Suprapubic skin (tissue), 4 donors: ENCODE measurements at regions not wholly inside any gene's neighbourhood (a gene's known extent, or its start where the extent isn't known, plus 50 kb on each side); places are given as distances from the start of the nearest gene placed in this dataset.
"Not testable (repeated sequence)": the region's sequence is repeated elsewhere in the genome, so short reads cannot be mapped to it uniquely, and the experiment has no call there.

Source experiments
- DNase-seq, 2 donors: peaks; one replicate each; pipeline ENCODE4 v3.0.0-alpha.2; 2019; ENCODE audit warnings: low spot score in 2 of 2
- H3K27ac ChIP-seq: fragments of 200-600 bp; sonication (generic); one replicate; pipeline ENCODE4 v1.5.1; 2019
- H3K27me3 ChIP-seq: fragments of 200-600 bp; sonication (generic); one replicate; pipeline ENCODE4 v1.5.1; 2019
- H3K36me3 ChIP-seq: fragments of 200-600 bp; sonication (generic); one replicate; pipeline ENCODE4 v1.5.1; 2019
- H3K4me1 ChIP-seq: fragments of 200-600 bp; sonication (generic); one replicate; pipeline ENCODE4 v1.5.1; 2019
- H3K4me3 ChIP-seq: fragments of 200-600 bp; sonication (generic); one replicate; pipeline ENCODE4 v1.5.1; 2019; ENCODE audit warnings: mild to moderate bottlenecking
- H3K9me3 ChIP-seq: fragments of 200-600 bp; sonication (generic); one replicate; pipeline ENCODE4 v1.5.1; 2019
- EP300 ChIP-seq: sonication (generic); formaldehyde crosslinking; IDR thresholded peaks from one replicate; pipeline ENCODE4 v1.6.1; 2017; ENCODE audit warnings: antibody characterized with exemption
- POLR2A ChIP-seq, 2 donors: fragments of 450-650 bp; IDR thresholded peaks; one replicate each; pipeline ENCODE4 v1.6.1; 2017; ENCODE audit warnings: antibody characterized with exemption in 2 of 2, mild to moderate bottlenecking in 2 of 2, moderate library complexity in 2 of 2
- POLR2AphosphoS5 ChIP-seq, 3 donors: sonication (generic); formaldehyde crosslinking; IDR thresholded peaks; one replicate each; pipeline ENCODE4 v1.6.1; 2017; ENCODE audit warnings: antibody characterized with exemption in 3 of 3
- WGBS: methylation state at CpG from one replicate; pipeline ENCODE4 v1.1.5; 2018; 5-methylcytosine and 5-hydroxymethylcytosine counted together
- TF ChIP-seq, protein P1 (sequence below), 2 donors: fragments of 200-600 bp in 1 of 2; fragments of 450-650 bp in 1 of 2; sonication (generic) in 1 of 2; IDR thresholded peaks; one replicate each; pipeline ENCODE4 v1.5.1; 2016 to 2019; ENCODE audit warnings: antibody characterized with exemption in 2 of 2, mild to moderate bottlenecking in 1 of 2, moderate library complexity in 1 of 2

DNA sequence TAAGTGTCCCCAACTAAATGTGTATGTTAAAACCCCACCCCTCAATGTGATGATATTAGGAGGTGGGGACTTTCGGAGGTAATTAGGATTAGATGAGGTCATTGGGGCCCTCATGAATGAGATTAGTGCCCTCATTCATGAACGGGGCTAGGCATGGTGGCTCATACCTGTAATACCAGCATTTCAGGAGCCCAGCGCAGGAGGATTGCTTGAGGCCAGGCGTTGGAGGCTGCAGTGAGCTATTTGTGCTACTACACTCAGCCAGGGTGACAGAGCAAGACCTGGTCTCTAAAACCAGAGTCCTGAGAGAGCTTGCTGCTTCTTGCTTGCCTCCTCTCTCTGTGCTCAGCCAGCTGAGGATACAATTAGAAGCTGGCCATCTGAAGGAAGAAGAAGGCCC lies 62.1 kb upstream of the HSPA9 start:
- Histone ChIP-seq H3K27ac (no peak overlapping the region), H3K36me3 (no peaks in the 10 kb centered on the region), H3K9me3 (no peaks in the 10 kb centered on the region), H3K4me3 (no peak overlapping the region), H3K4me1 (peaks cover 22% of the 10 kb centered on the region), H3K27me3 (no peaks in the 10 kb centered on the region)
- TF ChIP-seq POLR2A (IDR thresholded peaks at IDR 0.05), result no peak
- no peak for TF ChIP-seq EP300
- no peak for TF ChIP-seq POLR2AphosphoS5 (IDR thresholded peaks at IDR 0.05)
- TF ChIP-seq, protein P1, sequence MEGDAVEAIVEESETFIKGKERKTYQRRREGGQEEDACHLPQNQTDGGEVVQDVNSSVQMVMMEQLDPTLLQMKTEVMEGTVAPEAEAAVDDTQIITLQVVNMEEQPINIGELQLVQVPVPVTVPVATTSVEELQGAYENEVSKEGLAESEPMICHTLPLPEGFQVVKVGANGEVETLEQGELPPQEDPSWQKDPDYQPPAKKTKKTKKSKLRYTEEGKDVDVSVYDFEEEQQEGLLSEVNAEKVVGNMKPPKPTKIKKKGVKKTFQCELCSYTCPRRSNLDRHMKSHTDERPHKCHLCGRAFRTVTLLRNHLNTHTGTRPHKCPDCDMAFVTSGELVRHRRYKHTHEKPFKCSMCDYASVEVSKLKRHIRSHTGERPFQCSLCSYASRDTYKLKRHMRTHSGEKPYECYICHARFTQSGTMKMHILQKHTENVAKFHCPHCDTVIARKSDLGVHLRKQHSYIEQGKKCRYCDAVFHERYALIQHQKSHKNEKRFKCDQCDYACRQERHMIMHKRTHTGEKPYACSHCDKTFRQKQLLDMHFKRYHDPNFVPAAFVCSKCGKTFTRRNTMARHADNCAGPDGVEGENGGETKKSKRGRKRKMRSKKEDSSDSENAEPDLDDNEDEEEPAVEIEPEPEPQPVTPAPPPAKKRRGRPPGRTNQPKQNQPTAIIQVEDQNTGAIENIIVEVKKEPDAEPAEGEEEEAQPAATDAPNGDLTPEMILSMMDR (IDR thresholded peaks at IDR 0.05), result no peak
- DNase-seq, result peak in 1 of 2 donors; percentile 45
- 100% methylated on average over 1 of the region's 4 CpGs for WGBS

DNA sequence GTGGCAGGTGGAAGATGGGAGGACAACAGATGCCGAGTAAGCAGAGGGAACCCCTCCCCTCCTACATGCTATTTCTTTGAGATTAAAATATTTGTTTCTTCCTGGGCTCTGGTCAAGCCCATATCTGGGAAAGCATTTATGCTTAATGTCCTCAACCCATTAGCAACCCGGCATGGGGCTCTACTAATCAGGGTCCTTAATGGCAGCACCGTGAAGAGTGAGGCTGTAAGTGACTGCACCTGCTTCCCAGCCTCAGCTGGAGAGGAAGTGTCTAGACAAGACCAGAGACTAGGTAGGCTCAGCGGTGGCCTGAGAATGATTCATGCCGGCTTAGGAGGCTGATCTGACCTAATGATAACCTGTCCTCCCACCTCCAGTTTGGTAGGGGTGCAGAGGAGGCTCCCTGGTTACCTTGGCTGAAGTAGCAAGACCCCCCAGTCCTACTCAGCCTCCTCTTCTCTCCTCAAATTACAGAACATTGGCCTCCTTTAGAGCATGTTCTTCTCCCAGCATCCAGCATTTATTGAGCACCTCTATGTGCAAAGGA lies 61.3 kb upstream of the HSPA9 start:
- Histone ChIP-seq H3K4me1 (peaks cover 15% of the 10 kb centered on the region), H3K27me3 (no peaks in the 10 kb centered on the region), H3K9me3 (no peaks in the 10 kb centered on the region), H3K4me3 (no peak overlapping the region), H3K27ac (no peak overlapping the region), H3K36me3 (no peaks in the 10 kb centered on the region)
- TF ChIP-seq, protein P1 (IDR thresholded peaks at IDR 0.05), result no peak
- TF ChIP-seq POLR2AphosphoS5 (IDR thresholded peaks at IDR 0.05), result no peak
- DNase-seq, result peak in 1 of 2 donors; percentile 28
- WGBS, result 57% methylated on average over 5 of the region's 5 CpGs

DNA sequence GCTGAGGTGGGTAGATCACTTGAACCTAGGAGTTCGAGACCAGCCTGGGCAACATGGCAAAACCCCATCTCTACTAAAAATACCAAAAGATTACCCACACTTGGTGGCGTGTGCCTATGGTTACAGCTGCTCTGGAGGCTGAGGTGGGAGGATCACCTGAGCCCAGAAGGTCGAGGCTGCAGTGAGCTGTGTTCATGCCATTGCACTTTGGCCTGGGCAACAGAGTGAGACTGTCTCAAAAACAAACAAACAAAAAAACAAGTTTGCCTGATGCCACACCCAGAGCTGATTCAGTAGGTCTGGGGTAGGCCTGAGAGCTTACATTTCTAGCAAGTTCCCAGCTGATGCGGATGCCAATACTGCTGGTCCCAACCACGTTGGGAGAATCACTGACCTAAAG lies 60.5 kb upstream of the HSPA9 start:
- TF ChIP-seq POLR2AphosphoS5 (IDR thresholded peaks at IDR 0.05) (no peak), POLR2A (IDR thresholded peaks at IDR 0.05) (no peak), EP300 (no peak)
- TF ChIP-seq, protein P1 (IDR thresholded peaks at IDR 0.05), result no peak
- Histone ChIP-seq H3K36me3 (no peaks in the 10 kb centered on the region), H3K4me1 (peaks cover 12% of the 10 kb centered on the region), H3K27ac (no peak overlapping the region), H3K4me3 (no peak overlapping the region), H3K9me3 (no peaks in the 10 kb centered on the region), H3K27me3 (no peaks in the 10 kb centered on the region)
- WGBS, result 81% methylated on average over 5 of the region's 5 CpGs
- DNase-seq, result peak in 1 of 2 donors; percentile 13

DNA sequence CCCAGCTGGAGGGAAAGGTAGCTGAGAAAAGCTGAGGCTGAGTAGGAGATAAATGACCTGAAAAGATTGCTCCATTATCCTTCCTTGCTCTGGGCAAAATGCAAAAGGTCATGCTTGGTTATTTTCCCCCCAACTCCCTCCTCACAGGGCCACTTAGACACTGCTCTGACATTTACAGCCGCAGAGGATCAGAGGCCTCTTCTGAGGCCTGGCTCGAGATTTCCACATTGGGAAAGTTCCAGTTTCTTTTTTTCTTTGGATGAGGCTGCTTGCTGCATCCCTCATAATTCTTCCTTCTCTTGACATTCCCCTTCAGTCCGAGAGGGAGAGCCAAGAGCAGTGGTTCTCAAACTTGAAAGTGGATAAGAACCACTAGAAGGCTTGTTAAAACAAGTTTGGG lies 60.1 kb upstream of the HSPA9 start:
- TF ChIP-seq, protein P1 (IDR thresholded peaks at IDR 0.05), result no peak
- no peak for TF ChIP-seq POLR2A (IDR thresholded peaks at IDR 0.05)
- TF ChIP-seq EP300, result no peak
- TF ChIP-seq POLR2AphosphoS5 (IDR thresholded peaks at IDR 0.05), result no peak
- peak in 1 of 2 donors; percentile 10 for DNase-seq
- Histone ChIP-seq H3K27ac (no peak overlapping the region), H3K36me3 (no peaks in the 10 kb centered on the region), H3K27me3 (no peaks in the 10 kb centered on the region), H3K9me3 (no peaks in the 10 kb centered on the region), H3K4me1 (peaks cover 12% of the 10 kb centered on the region), H3K4me3 (no peak overlapping the region)
- 12% methylated on average over 3 of the region's 3 CpGs for WGBS

DNA sequence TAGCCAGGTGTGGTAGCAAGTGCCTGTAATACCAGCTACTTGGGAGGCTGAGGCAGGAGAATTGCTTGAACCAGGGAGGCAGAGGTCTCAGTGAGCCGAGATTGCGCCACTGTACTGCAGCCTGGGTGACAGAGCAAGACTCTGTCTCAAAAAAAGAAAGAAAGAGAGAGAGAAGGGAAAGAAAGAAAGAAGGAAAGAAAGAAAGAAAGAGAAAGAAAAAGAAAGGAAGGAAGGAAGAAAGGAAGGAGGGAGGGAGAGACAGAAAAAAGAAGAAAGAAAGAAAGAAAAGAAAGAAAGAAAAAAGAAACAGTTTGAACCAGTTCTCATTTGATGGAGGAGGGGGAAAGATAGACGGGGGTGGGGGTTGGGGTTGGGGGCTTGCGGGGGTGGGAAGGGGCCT lies 59.6 kb upstream of the HSPA9 start:
- not testable (repeated sequence) for H3K27ac ChIP-seq, H3K4me3 ChIP-seq, H3K36me3 ChIP-seq, H3K27me3 ChIP-seq, H3K9me3 ChIP-seq
- DNase-seq, result peak in 1 of 2 donors; percentile 27
- H3K4me1 ChIP-seq, result peaks cover 12% of the 10 kb centered on the region
- WGBS, result 52% methylated on average over 4 of the region's 4 CpGs

DNA sequence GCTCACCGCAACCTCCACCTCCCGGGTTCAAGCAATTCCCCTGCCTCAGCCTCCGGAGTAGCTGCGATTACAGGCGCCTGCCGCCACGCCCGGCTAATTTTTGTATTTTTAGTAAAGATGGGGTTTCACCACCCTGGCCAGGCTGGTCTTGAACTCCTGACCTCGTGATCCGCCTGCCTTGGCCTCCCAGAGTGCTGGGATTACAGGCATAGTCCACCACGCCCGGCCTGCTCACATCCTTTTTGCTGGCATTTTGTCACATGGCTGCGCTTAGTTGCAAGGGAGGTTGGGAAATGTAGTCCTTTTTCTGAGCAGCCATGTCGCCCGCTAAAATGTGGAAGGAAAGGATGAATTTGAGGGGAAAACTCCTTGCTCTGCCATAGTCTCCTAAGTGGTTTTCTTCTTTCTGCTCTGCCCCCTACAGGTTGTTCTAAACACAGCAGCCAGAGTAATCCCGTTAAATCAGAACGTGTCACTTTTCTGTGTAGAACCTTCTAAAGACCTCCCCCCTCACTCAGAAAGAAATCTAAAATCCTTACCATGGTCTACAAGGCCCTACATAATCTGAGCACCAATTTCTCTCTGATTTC lies 57.8 kb upstream of the HSPA9 start:
- TF ChIP-seq, protein P1 (IDR thresholded peaks at IDR 0.05), result peak in 1 of 2 donors; percentile 24
- TF ChIP-seq EP300 (no peak), POLR2AphosphoS5 (IDR thresholded peaks at IDR 0.05) (no peak)
- H3K9me3 ChIP-seq, result no peaks in the 10 kb centered on the region
- no peak overlapping the region for H3K27ac ChIP-seq
- peak in 1 of 2 donors; percentile 74 for DNase-seq
- H3K27me3 ChIP-seq, result no peaks in the 10 kb centered on the region
- no peaks in the 10 kb centered on the region for H3K36me3 ChIP-seq
- no peak overlapping the region for H3K4me3 ChIP-seq
- 60% methylated on average over 17 of the region's 17 CpGs for WGBS
- peaks cover 12% of the 10 kb centered on the region for H3K4me1 ChIP-seq
